GM12891 (cell line): ENCODE measurements at regions not wholly inside any gene's neighbourhood (a gene's known extent, or its start where the extent isn't known, plus 50 kb on each side); places are given as distances from the start of the nearest gene placed in this dataset.

ENCODE experiments used
- PAX5 ChIP-seq: IDR thresholded peaks from 2 replicates; pipeline ENCODE4 v1.6.1; 2011; ENCODE audit warnings: low read length, moderate library complexity, mild to moderate bottlenecking; ENCODE audit not compliant: insufficient read depth, severe bottlenecking
- POLR2A ChIP-seq: IDR thresholded peaks from 2 replicates; pipeline ENCODE4 v1.6.1; 2011; ENCODE audit warnings: low read depth, low read length, control low read depth
- POLR2AphosphoS5 ChIP-seq: IDR thresholded peaks from 2 replicates; pipeline ENCODE4 v1.6.1; 2011; ENCODE audit warnings: low read depth, low read length, control low read depth
- POU2F2 ChIP-seq: IDR thresholded peaks from 2 replicates; pipeline ENCODE4 v1.6.1; 2011; ENCODE audit warnings: low read depth, mild to moderate bottlenecking, control low read depth, low read length, moderate library complexity
- SPI1 ChIP-seq: IDR thresholded peaks from 2 replicates; pipeline ENCODE4 v1.6.1; 2011; ENCODE audit warnings: low read depth, low read length, control low read depth
- TAF1 ChIP-seq: IDR thresholded peaks from 2 replicates; pipeline ENCODE4 v1.6.1; 2011; ENCODE audit warnings: low read depth, low read length, control low read depth

- TF ChIP-seq TAF1 = no peak
- TF ChIP-seq PAX5 = no peak
- no peak for TF ChIP-seq POLR2A
- no peak for TF ChIP-seq POLR2AphosphoS5
- no peak for TF ChIP-seq SPI1
- no peak for TF ChIP-seq POU2F2
Observed at GRCh38 chr2:150853263-150853662, 365.8 kb upstream of the RND3 start.
